ENCODE measurements at regions not wholly inside any gene's neighbourhood (a gene's known extent, or its start where the extent isn't known, plus 50 kb on each side); places are given as distances from the start of the nearest gene placed in this dataset.

DNA sequence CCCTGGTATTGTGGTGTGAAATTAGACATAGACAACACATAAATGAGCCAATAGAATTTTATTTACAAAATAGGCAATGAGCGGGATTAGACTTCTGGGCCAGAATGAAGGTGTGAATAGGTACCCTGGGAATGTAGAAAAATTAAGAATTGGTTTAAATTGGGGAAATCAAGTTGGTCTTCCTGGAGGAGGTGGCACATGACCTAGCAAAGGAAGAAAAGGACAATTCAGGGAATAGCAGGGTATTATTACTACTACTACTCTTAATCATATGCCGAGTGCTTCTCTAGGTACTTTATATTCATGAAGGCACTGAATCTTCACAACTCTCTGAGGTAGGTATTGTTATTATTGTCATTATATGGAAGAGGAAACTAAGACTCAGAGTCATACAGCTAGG lies 202.1 kb downstream of the LHFPL1 start:
- TF ChIP-seq, protein P1, sequence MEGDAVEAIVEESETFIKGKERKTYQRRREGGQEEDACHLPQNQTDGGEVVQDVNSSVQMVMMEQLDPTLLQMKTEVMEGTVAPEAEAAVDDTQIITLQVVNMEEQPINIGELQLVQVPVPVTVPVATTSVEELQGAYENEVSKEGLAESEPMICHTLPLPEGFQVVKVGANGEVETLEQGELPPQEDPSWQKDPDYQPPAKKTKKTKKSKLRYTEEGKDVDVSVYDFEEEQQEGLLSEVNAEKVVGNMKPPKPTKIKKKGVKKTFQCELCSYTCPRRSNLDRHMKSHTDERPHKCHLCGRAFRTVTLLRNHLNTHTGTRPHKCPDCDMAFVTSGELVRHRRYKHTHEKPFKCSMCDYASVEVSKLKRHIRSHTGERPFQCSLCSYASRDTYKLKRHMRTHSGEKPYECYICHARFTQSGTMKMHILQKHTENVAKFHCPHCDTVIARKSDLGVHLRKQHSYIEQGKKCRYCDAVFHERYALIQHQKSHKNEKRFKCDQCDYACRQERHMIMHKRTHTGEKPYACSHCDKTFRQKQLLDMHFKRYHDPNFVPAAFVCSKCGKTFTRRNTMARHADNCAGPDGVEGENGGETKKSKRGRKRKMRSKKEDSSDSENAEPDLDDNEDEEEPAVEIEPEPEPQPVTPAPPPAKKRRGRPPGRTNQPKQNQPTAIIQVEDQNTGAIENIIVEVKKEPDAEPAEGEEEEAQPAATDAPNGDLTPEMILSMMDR (conservative IDR thresholded peaks at IDR 0.05) = no peak
- no peak for TF ChIP-seq ZFX (IDR thresholded peaks at IDR 0.05)
